NCI-H146 (cell line): ENCODE measurements at regions not wholly inside any gene's neighbourhood (a gene's known extent, or its start where the extent isn't known, plus 50 kb on each side); places are given as distances from the start of the nearest gene placed in this dataset.
A peak's percentile ranks its signal among the peaks of the same experiment; 100 is the strongest.

Experiments used
- DNase-seq: peaks from one replicate; lab custom pipeline; 2025; lab: John Stamatoyannopoulos, UW

GRCh38 chr15:69947394-69947793, 150.3 kb downstream of the TLE3 start:
- no peak for DNase-seq

GRCh38 chr15:69949485-69949884, 148.2 kb downstream of the TLE3 start:
- no peak for DNase-seq

GRCh38 chr15:69951256-69951897, 146.3 kb downstream of the TLE3 start:
- DNase-seq: peak; percentile 65

GRCh38 chr15:69951898-69952555, 145.7 kb downstream of the TLE3 start:
- peak; percentile 15 for DNase-seq

GRCh38 chr15:69953051-69953450, 144.7 kb downstream of the TLE3 start:
- DNase-seq: no peak

- DNase-seq: no peak
Measured at GRCh38 chr15:69953816-69954215, 143.9 kb downstream of the TLE3 start.

- peak; percentile 67 for DNase-seq
Measured at GRCh38 chr15:69954666-69955065, 143.1 kb downstream of the TLE3 start.

- DNase-seq: no peak
Measured at GRCh38 chr15:69955240-69955894, 142.3 kb downstream of the TLE3 start.

GRCh38 chr15:69956417-69956816, 141.3 kb downstream of the TLE3 start:
- no peak for DNase-seq

- DNase-seq: no peak
Measured at GRCh38 chr15:69957175-69957574, 140.5 kb downstream of the TLE3 start.

GRCh38 chr15:69958496-69959084, 139.1 kb downstream of the TLE3 start:
- DNase-seq: no peak

GRCh38 chr15:69962561-69962960, 135.2 kb downstream of the TLE3 start:
- no peak for DNase-seq

GRCh38 chr15:69963385-69963784, 134.3 kb downstream of the TLE3 start:
- no peak for DNase-seq

GRCh38 chr15:69971771-69972170, 125.9 kb downstream of the TLE3 start:
- no peak for DNase-seq

GRCh38 chr15:69972436-69972835, 125.3 kb downstream of the TLE3 start:
- no peak for DNase-seq

GRCh38 chr15:69973102-69973714, 124.5 kb downstream of the TLE3 start:
- no peak for DNase-seq

- no peak for DNase-seq
Measured at GRCh38 chr15:69973880-69974279, 123.8 kb downstream of the TLE3 start.

- peak; percentile 15 for DNase-seq
Measured at GRCh38 chr15:69974321-69974720, 123.4 kb downstream of the TLE3 start.

GRCh38 chr15:69976366-69976994, 121.2 kb downstream of the TLE3 start:
- no peak for DNase-seq

GRCh38 chr15:69978603-69979002, 119.1 kb downstream of the TLE3 start:
- no peak for DNase-seq

- DNase-seq: peak; percentile 18
Measured at GRCh38 chr15:69979262-69979661, 118.5 kb downstream of the TLE3 start.

GRCh38 chr15:69979783-69980182, 117.9 kb downstream of the TLE3 start:
- DNase-seq: no peak
